HepG2 (cell line): ENCODE measurements at regions not wholly inside any gene's neighbourhood (a gene's known extent, or its start where the extent isn't known, plus 50 kb on each side); places are given as distances from the start of the nearest gene placed in this dataset.

Experiments used
- ATAC-seq: fragments of 200-7000 bp; cut with Tn5 transposase; 3 replicates; pipeline ENCODE4 v1.9.1; 2020; ENCODE audit warnings: mild to moderate bottlenecking, moderate library complexity
- BruUV-seq: library from RNA; stranded (reverse); fragments of 400-500 nt; replicated peaks from 2 replicates; lab custom pipeline; 2021; lab: Mats Ljungman, UMichigan
- CTCF ChIA-PET: fragments of 300-600 bp; formaldehyde crosslinking; extraction: SDS; loops from one replicate; lab custom pipeline; 2021; ENCODE audit warnings: low total read pairs, inconsistent platforms, low intra/inter-chr PET ratio; lab: Yijun Ruan, JAX
- POLR2A ChIA-PET: fragments of 350-600 bp; sonication (Branson Sonifier 250); formaldehyde crosslinking; loops from one replicate; lab custom pipeline; 2020; ENCODE audit warnings: antibody characterized with exemption, inconsistent platforms; lab: Yijun Ruan, JAX
- DNase-seq: peaks from one replicate; pipeline ENCODE4 v3.0.0-alpha.2; 2015; ENCODE audit warnings: low spot score
- FAIRE-seq: peaks from 3 replicates; lab custom pipeline; 2011; peaks lifted over from hg19 to GRCh38; lab: Jason Lieb, UNC
- H2AFZ ChIP-seq: one replicate; pipeline ENCODE4 v1.6.1; 2011; ENCODE audit warnings: low read length, inconsistent platforms
- H3K27ac ChIP-seq: fragments of 300-600 bp; 3 replicates; pipeline ENCODE4 v1.8.0; 2011; ENCODE audit warnings: mixed run types, mild to moderate bottlenecking, mixed read lengths, low read length, inconsistent platforms; ENCODE audit not compliant: insufficient read depth; ENCODE audit errors: extremely low read length
- H3K27me3 ChIP-seq, 2 experiments: fragments of 200-600 bp in 1 of 2; 2 replicates in 1 of 2; 3 replicates in 1 of 2; pipeline versions ENCODE4 v1.6.0 to v1.8.0; 2011; ENCODE audit warnings: low read length in 2 of 2, mild to moderate bottlenecking in 2 of 2, moderate library complexity in 2 of 2, inconsistent platforms in 1 of 2; ENCODE audit not compliant: insufficient read depth in 2 of 2, control insufficient read depth in 1 of 2
- H3K36me3 ChIP-seq, 2 experiments: fragments of 200-600 bp in 1 of 2; replicated peaks in 1 of 2; 2 replicates in 1 of 2; 3 replicates in 1 of 2; pipeline versions ENCODE4 v1.5.1 to v1.8.0; 2011; ENCODE audit warnings: low read length in 2 of 2, inconsistent platforms in 1 of 2; ENCODE audit not compliant: insufficient read depth in 2 of 2, control insufficient read depth in 1 of 2
- H3K4me1 ChIP-seq: 2 replicates; pipeline ENCODE4 v1.5.1; 2012; ENCODE audit warnings: low read length, inconsistent platforms; ENCODE audit not compliant: insufficient read depth
- H3K4me2 ChIP-seq: 2 replicates; pipeline ENCODE4 v1.6.0; 2011; ENCODE audit warnings: low read depth, low read length, inconsistent platforms
- H3K4me3 ChIP-seq, 3 experiments: fragments of 200-600 bp in 1 of 3; sonication (generic), shearing (Covaris generic) in 1 of 3; replicated peaks in 1 of 3; 2 replicates each; pipeline ENCODE4 v1.5.1; 2011 to 2016; ENCODE audit warnings: low read length in 3 of 3, inconsistent platforms in 2 of 3, low read depth in 2 of 3, mild to moderate bottlenecking in 2 of 3, control low read depth in 1 of 3, mixed read lengths in 1 of 3; ENCODE audit not compliant: insufficient read depth in 1 of 3
- H3K79me2 ChIP-seq: one replicate; pipeline ENCODE4 v1.6.1; 2011; ENCODE audit warnings: low read length, inconsistent platforms; ENCODE audit not compliant: insufficient read depth
- H3K9ac ChIP-seq: 2 replicates; pipeline ENCODE4 v1.6.0; 2011; ENCODE audit warnings: mild to moderate bottlenecking, low read depth, low read length, inconsistent platforms; ENCODE audit not compliant: insufficient read depth
- H3K9me3 ChIP-seq: 2 replicates; pipeline ENCODE4 v1.5.1; 2012; ENCODE audit warnings: mild to moderate bottlenecking, low read length
- H4K20me1 ChIP-seq: 2 replicates; pipeline ENCODE4 v1.6.0; 2011; ENCODE audit warnings: inconsistent platforms, mild to moderate bottlenecking, low read length, moderate library complexity; ENCODE audit not compliant: insufficient read depth
- CTCF ChIP-seq: sonication (generic); formaldehyde crosslinking; IDR thresholded peaks from 2 replicates; pipeline ENCODE4 v1.5.0; 2020; ENCODE audit warnings: mild to moderate bottlenecking, missing genetic modification reagents, moderate library complexity
- ELF1 ChIP-seq: sonication (generic); formaldehyde crosslinking; IDR thresholded peaks from 2 replicates; pipeline ENCODE4 v1.4.0; 2020; ENCODE audit warnings: missing genetic modification reagents
- FOXJ3 ChIP-seq: sonication (generic); formaldehyde crosslinking; IDR thresholded peaks from 2 replicates; pipeline ENCODE4 v1.4.0; 2020; ENCODE audit warnings: missing genetic modification reagents, mild to moderate bottlenecking, borderline replicate concordance
- HOXA9 ChIP-seq: sonication (generic); formaldehyde crosslinking; IDR thresholded peaks from 2 replicates; pipeline ENCODE4 v1.8.1; 2022; ENCODE audit warnings: missing genetic modification reagents, mild to moderate bottlenecking, moderate library complexity, borderline replicate concordance
- IRF2 ChIP-seq: IDR thresholded peaks from 2 replicates; pipeline ENCODE4 v1.6.1; 2018; ENCODE audit warnings: missing genetic modification reagents, missing compliant biosample characterization
- LCORL ChIP-seq, 2 experiments: fragments of 450-650 bp in 1 of 2; sonication (generic) in 1 of 2; formaldehyde crosslinking in 1 of 2; IDR thresholded peaks; 2 replicates each; pipeline versions ENCODE4 v1.5.0 to v1.6.1; 2017 to 2020; ENCODE audit warnings: antibody characterized with exemption in 1 of 2, missing genetic modification reagents in 1 of 2
- RAD21 ChIP-seq: fragments of 450-650 bp; formaldehyde crosslinking; IDR thresholded peaks from 2 replicates; pipeline ENCODE4 v1.5.0; 2020; ENCODE audit warnings: mild to moderate bottlenecking
- STAG1 ChIP-seq: sonication (generic); formaldehyde crosslinking; IDR thresholded peaks from 2 replicates; pipeline ENCODE4 v1.4.0; 2020; ENCODE audit warnings: missing genetic modification reagents
- YEATS2 ChIP-seq: sonication (generic); formaldehyde crosslinking; IDR thresholded peaks from 2 replicates; pipeline ENCODE4 v1.4.0; 2020; ENCODE audit warnings: missing genetic modification reagents, borderline replicate concordance
- ZZZ3 ChIP-seq: sonication (generic); formaldehyde crosslinking; IDR thresholded peaks from 2 replicates; pipeline ENCODE4 v1.4.0; 2020; ENCODE audit warnings: missing genetic modification reagents, mild to moderate bottlenecking, borderline replicate concordance
- WGBS: methylation state at CpG from one replicate; pipeline ENCODE4 v1.1.6; 2017; ENCODE audit warnings: low lambda C conversion rate; 5-methylcytosine and 5-hydroxymethylcytosine counted together
- in situ Hi-C: cut with HindIII; loops from 2 replicates; pipeline ENCODE4 v1.10.0; 2017; ENCODE audit warnings: low pct_unique_long_range_greater_than_20kb; ENCODE audit not compliant: extremely low pct_ligation_motif_present
- intact Hi-C: fragments of 100-400 bp; cut with micrococcal nuclease; formaldehyde crosslinking; loops from one replicate; pipeline ENCODE4 v1.10.0; 2022; ENCODE audit not compliant: unreplicated experiment
- TF ChIP-seq, protein P1 (sequence below): sonication (generic); formaldehyde crosslinking; IDR thresholded peaks from 2 replicates; pipeline ENCODE4 v1.8.0; 2023; ENCODE audit warnings: mild to moderate bottlenecking, missing genetic modification reagents
- TF ChIP-seq, protein P2 (sequence below): sonication (generic); formaldehyde crosslinking; IDR thresholded peaks from 2 replicates; pipeline ENCODE4 v1.4.0; 2020; ENCODE audit warnings: missing genetic modification reagents
- TF ChIP-seq, protein P3 (sequence below): sonication (generic); formaldehyde crosslinking; IDR thresholded peaks from 2 replicates; pipeline ENCODE4 v1.9.0; 2022; ENCODE audit warnings: missing genetic modification reagents, mild to moderate bottlenecking, borderline replicate concordance

DNA sequence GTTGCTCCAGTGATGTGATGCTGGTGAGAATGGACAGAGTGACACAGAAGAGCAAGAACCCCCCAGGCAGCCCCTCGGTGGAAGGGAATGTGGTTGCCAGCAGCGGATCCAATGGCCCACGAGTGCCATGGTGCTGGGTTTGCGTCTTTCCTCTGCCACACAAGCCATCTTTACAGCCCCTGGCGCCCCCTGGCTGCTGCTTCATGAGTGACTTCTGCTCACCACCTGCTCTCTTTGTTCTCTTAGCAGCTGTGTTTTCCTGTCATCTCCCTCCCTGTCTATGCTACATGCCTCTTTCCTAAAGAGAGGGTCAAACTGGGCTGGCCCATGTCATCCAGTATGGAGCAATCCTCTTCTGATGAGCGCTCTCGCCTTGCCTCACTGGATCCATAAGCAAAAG, 300.0 kb upstream of the SMIM21 start:
- H2AFZ ChIP-seq = no peak overlapping the region
- CTCF ChIA-PET = no interaction called here
- TF ChIP-seq HOXA9 (CRISPR knock-in tag) (no peak), YEATS2 (CRISPR knock-in tag) (no peak), RAD21 (CRISPR knock-in tag) (no peak), CTCF (CRISPR knock-in tag) (peak; percentile 49), FOXJ3 (CRISPR knock-in tag) (no peak), ELF1 (CRISPR knock-in tag) (no peak), IRF2 (CRISPR knock-in tag) (no peak), STAG1 (CRISPR knock-in tag) (peak; percentile 59), ZZZ3 (CRISPR knock-in tag) (no peak), LCORL (IDR thresholded peaks at IDR 0.05) (no peak), LCORL (CRISPR knock-in tag; IDR thresholded peaks at IDR 0.05) (no peak)
- TF ChIP-seq, protein P1, sequence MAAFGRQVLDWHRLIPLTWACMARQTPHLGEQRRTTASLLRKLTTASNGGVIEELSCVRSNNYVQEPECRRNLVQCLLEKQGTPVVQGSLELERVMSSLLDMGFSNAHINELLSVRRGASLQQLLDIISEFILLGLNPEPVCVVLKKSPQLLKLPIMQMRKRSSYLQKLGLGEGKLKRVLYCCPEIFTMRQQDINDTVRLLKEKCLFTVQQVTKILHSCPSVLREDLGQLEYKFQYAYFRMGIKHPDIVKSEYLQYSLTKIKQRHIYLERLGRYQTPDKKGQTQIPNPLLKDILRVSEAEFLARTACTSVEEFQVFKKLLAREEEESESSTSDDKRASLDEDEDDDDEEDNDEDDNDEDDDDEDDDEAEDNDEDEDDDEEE = no peak
- TF ChIP-seq, protein P2, sequence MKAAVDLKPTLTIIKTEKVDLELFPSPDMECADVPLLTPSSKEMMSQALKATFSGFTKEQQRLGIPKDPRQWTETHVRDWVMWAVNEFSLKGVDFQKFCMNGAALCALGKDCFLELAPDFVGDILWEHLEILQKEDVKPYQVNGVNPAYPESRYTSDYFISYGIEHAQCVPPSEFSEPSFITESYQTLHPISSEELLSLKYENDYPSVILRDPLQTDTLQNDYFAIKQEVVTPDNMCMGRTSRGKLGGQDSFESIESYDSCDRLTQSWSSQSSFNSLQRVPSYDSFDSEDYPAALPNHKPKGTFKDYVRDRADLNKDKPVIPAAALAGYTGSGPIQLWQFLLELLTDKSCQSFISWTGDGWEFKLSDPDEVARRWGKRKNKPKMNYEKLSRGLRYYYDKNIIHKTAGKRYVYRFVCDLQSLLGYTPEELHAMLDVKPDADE (CRISPR knock-in tag) = no peak
- TF ChIP-seq, protein P3, sequence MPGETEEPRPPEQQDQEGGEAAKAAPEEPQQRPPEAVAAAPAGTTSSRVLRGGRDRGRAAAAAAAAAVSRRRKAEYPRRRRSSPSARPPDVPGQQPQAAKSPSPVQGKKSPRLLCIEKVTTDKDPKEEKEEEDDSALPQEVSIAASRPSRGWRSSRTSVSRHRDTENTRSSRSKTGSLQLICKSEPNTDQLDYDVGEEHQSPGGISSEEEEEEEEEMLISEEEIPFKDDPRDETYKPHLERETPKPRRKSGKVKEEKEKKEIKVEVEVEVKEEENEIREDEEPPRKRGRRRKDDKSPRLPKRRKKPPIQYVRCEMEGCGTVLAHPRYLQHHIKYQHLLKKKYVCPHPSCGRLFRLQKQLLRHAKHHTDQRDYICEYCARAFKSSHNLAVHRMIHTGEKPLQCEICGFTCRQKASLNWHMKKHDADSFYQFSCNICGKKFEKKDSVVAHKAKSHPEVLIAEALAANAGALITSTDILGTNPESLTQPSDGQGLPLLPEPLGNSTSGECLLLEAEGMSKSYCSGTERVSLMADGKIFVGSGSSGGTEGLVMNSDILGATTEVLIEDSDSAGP (CRISPR knock-in tag) = no peak
- H3K36me3 ChIP-seq = no peaks in the 10 kb centered on the region
- no peaks in the 10 kb centered on the region for H3K79me2 ChIP-seq
- POLR2A ChIA-PET = no interaction called here
- intact Hi-C loops = no loop called here
- DNase-seq = peak; percentile 2
- peak; percentile 57; the same call in 2 of the 3 replicates for ATAC-seq
- no TSS peak for BruUV-seq
- no peaks in the 10 kb centered on the region for H3K9me3 ChIP-seq
- no peak for FAIRE-seq
- in situ Hi-C loops = no loop called here
- peaks cover 0 to 13% of the 10 kb centered on the region in 2 experiments; a peak in 2 of 5 replicates for H3K27me3 ChIP-seq
- H3K4me3 ChIP-seq = no peak overlapping the region
- H4K20me1 ChIP-seq = no peaks in the 10 kb centered on the region
- H3K9ac ChIP-seq = no peak overlapping the region
- no peak overlapping the region for H3K27ac ChIP-seq
- H3K4me2 ChIP-seq = no peak overlapping the region
- 11% methylated on average over 6 of the region's 7 CpGs for WGBS
- no peaks in the 10 kb centered on the region for H3K4me1 ChIP-seq
